SK-N-SH treated with all-trans-retinoic acid at 6 μM for 48 hours (cell line): ENCODE measurements at regions not wholly inside any gene's neighbourhood (a gene's known extent, or its start where the extent isn't known, plus 50 kb on each side); places are given as distances from the start of the nearest gene placed in this dataset.

Experiments used
- CSDC2 ChIP-seq: fragments of 250-450 bp; sonication (Bioruptor Pico); IDR thresholded peaks from 2 replicates; pipeline ENCODE4 v1.5.0; 2020; ENCODE audit warnings: mild to moderate bottlenecking, moderate library complexity
- GLIS3 ChIP-seq: fragments of 250-450 bp; sonication (Bioruptor Pico); IDR thresholded peaks from 2 replicates; pipeline ENCODE4 v1.5.0; 2020; ENCODE audit warnings: mild to moderate bottlenecking, moderate library complexity
- OSR1 ChIP-seq: fragments of 250-450 bp; sonication (Bioruptor Pico); IDR thresholded peaks from 2 replicates; pipeline ENCODE4 v1.8.0; 2022; ENCODE audit warnings: moderate library complexity, mild to moderate bottlenecking, inconsistent platforms
- RARB ChIP-seq: fragments of 250-450 bp; sonication (Bioruptor Pico); IDR thresholded peaks from 2 replicates; pipeline ENCODE4 v1.8.0; 2021; ENCODE audit warnings: mild to moderate bottlenecking, moderate library complexity
- ZFP3 ChIP-seq: fragments of 250-450 bp; sonication (Bioruptor Pico); IDR thresholded peaks from 2 replicates; pipeline ENCODE4 v1.5.0; 2020; ENCODE audit warnings: mild to moderate bottlenecking, moderate library complexity
- TF ChIP-seq, protein P1 (sequence below): fragments of 250-450 bp; sonication (Bioruptor Pico); IDR thresholded peaks from 2 replicates; pipeline ENCODE4 v1.8.0; 2020; ENCODE audit warnings: mild to moderate bottlenecking, moderate library complexity, borderline replicate concordance

DNA sequence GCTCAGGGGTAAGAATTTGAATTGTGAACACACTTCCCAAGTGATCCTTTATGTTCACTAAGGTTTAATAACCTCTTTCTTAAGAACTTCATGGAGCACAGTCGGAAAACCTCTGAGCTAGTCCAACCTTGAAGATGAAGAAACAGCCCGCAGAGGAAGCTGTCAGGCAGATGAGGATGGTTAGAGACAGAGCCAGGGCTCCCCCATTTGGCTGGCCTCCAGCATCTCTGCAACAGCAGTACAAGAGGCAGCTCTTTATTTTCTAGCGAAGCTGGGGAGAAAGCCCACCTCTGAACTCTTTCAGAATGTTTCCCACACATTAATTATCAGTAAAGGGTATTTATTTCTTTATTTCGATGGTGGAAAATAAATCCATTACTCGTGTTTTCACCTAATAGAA is 350.8 kb downstream of the DMRT2 start:
- TF ChIP-seq, protein P1, sequence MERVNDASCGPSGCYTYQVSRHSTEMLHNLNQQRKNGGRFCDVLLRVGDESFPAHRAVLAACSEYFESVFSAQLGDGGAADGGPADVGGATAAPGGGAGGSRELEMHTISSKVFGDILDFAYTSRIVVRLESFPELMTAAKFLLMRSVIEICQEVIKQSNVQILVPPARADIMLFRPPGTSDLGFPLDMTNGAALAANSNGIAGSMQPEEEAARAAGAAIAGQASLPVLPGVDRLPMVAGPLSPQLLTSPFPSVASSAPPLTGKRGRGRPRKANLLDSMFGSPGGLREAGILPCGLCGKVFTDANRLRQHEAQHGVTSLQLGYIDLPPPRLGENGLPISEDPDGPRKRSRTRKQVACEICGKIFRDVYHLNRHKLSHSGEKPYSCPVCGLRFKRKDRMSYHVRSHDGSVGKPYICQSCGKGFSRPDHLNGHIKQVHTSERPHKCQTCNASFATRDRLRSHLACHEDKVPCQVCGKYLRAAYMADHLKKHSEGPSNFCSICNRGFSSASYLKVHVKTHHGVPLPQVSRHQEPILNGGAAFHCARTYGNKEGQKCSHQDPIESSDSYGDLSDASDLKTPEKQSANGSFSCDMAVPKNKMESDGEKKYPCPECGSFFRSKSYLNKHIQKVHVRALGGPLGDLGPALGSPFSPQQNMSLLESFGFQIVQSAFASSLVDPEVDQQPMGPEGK: no peak
- no peak for TF ChIP-seq RARB
- no peak for TF ChIP-seq CSDC2 (CRISPR knock-in tag)
- TF ChIP-seq ZFP3: no peak
- TF ChIP-seq OSR1 (CRISPR knock-in tag): no peak
- TF ChIP-seq GLIS3 (CRISPR knock-in tag): no peak
